ENCODE measurements at regions not wholly inside any gene's neighbourhood (a gene's known extent, or its start where the extent isn't known, plus 50 kb on each side); places are given as distances from the start of the nearest gene placed in this dataset.

DNA sequence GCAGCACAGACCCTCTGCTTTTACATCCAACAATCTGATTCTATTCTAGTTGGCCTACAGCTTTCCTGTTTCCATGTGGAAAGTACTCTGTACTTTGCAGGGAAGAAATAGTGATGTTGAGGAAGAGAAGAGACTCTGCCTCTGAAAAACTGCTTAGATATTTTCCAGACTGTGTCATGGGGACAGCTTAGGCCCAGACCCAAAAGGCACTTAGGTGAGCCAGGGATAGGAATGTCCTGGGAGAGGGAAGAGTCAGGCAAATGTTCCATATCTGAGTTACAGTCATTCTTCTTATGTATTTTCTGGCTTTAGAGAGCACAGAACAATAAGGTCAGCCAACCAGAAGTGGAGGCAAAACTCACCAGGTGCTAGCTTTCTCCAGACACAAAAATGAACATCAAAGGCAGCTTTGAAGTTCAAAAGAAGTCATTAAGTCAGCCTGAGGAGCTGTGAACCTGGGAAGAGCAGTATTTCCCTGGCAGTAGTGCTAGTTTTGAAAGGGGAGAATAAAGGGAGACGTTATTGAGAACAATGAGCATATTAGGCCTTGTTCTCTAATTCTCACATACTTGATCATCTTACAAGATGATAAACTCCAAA, 199.7 kb upstream of the LMNTD1 start:
- no peak for TF ChIP-seq EZH2phosphoT487 (IDR thresholded peaks at IDR 0.05)
- TF ChIP-seq, protein P1, sequence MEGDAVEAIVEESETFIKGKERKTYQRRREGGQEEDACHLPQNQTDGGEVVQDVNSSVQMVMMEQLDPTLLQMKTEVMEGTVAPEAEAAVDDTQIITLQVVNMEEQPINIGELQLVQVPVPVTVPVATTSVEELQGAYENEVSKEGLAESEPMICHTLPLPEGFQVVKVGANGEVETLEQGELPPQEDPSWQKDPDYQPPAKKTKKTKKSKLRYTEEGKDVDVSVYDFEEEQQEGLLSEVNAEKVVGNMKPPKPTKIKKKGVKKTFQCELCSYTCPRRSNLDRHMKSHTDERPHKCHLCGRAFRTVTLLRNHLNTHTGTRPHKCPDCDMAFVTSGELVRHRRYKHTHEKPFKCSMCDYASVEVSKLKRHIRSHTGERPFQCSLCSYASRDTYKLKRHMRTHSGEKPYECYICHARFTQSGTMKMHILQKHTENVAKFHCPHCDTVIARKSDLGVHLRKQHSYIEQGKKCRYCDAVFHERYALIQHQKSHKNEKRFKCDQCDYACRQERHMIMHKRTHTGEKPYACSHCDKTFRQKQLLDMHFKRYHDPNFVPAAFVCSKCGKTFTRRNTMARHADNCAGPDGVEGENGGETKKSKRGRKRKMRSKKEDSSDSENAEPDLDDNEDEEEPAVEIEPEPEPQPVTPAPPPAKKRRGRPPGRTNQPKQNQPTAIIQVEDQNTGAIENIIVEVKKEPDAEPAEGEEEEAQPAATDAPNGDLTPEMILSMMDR (IDR thresholded peaks at IDR 0.05) = no peak
- TF ChIP-seq EZH2 (IDR thresholded peaks at IDR 0.05) = no peak

Measured in neural progenitor cell (in vitro differentiated cells).